ENCODE measurements at regions not wholly inside any gene's neighbourhood (a gene's known extent, or its start where the extent isn't known, plus 50 kb on each side); places are given as distances from the start of the nearest gene placed in this dataset.

GRCh38 chr1:57819893-57820292, 396.0 kb upstream of the DAB1 start:
- DNase-seq (ENCODE audit: low spot score): no peak
- WGBS: 51% methylated on average over 4 of the region's 4 CpGs

More at GRCh38 chr1:57819893-57820292, 396.0 kb upstream of the DAB1 start:
- H3K9me3 ChIP-seq (ENCODE audit: control insufficient read depth in 4 of 4, low read length in 3 of 4): no peaks in the 10 kb centered on the region
- H3K36me3 ChIP-seq (ENCODE audit: control insufficient read depth in 4 of 4, insufficient read depth in 3 of 4, low read depth in 1 of 4, low read length in 3 of 4): no peaks in the 10 kb centered on the region
- no peak overlapping the region for H3K4me3 ChIP-seq (ENCODE audit: low read depth in 1 of 3, low read length in 3 of 3)
- no peaks in the 10 kb centered on the region for H3K27me3 ChIP-seq (ENCODE audit: control insufficient read depth in 4 of 4, insufficient read depth in 4 of 4, low read length in 3 of 4)
- H3K4me1 ChIP-seq (ENCODE audit: control insufficient read depth in 4 of 4, insufficient read depth in 4 of 4, low read length in 3 of 4): no peaks in the 10 kb centered on the region
- TF ChIP-seq EGR1 (IDR thresholded peaks at IDR 0.05; ENCODE audit: low read depth in 2 of 2) (no peak), ZBTB33 (IDR thresholded peaks at IDR 0.05) (no peak), TAF1 (conservative IDR thresholded peaks at IDR 0.05) (no peak), YY1 (IDR thresholded peaks at IDR 0.05) (no peak), REST (IDR thresholded peaks at IDR 0.05) (no peak), JUND (IDR thresholded peaks at IDR 0.05) (no peak), RAD21 (IDR thresholded peaks at IDR 0.05) (no peak), HNF4G (IDR thresholded peaks at IDR 0.05) (no peak), FOXA2 (IDR thresholded peaks at IDR 0.05) (no peak), FOXA1 (IDR thresholded peaks at IDR 0.05) (no peak), SP1 (IDR thresholded peaks at IDR 0.05) (no peak), CTCF (IDR thresholded peaks at IDR 0.05; ENCODE audit: low read depth, low read length, missing input control) (no peak), GABPA (IDR thresholded peaks at IDR 0.05 in 1 of 2, conservative IDR thresholded peaks at IDR 0.05 in 1 of 2) (no peak)
- TF ChIP-seq, protein P1, sequence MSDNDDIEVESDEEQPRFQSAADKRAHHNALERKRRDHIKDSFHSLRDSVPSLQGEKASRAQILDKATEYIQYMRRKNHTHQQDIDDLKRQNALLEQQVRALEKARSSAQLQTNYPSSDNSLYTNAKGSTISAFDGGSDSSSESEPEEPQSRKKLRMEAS (IDR thresholded peaks at IDR 0.05): no peak
- TF ChIP-seq, protein P2, sequence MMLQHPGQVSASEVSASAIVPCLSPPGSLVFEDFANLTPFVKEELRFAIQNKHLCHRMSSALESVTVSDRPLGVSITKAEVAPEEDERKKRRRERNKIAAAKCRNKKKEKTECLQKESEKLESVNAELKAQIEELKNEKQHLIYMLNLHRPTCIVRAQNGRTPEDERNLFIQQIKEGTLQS (IDR thresholded peaks at IDR 0.05): no peak
- H3K27ac ChIP-seq (ENCODE audit: low read depth in 1 of 2, low read length in 2 of 2): no peak overlapping the region
- H3K9ac ChIP-seq (ENCODE audit: low read depth in 1 of 2, low read length in 2 of 2): no peak overlapping the region

Measured in liver (tissue), 8 donors.